Liver (tissue), 7 donors: ENCODE measurements at regions not wholly inside any gene's neighbourhood (a gene's known extent, or its start where the extent isn't known, plus 50 kb on each side); places are given as distances from the start of the nearest gene placed in this dataset.

ENCODE experiments used
- DNase-seq: peaks from one replicate; pipeline ENCODE4 v3.0.0-alpha.2; 2017; ENCODE audit warnings: low spot score
- H3K27ac ChIP-seq, 2 donors: one replicate each; pipeline ENCODE4 v1.7.0; 2013; ENCODE audit warnings: inconsistent platforms in 2 of 2, low read length in 2 of 2, control low read depth in 1 of 2, low read depth in 1 of 2, mild to moderate bottlenecking in 1 of 2
- H3K27me3 ChIP-seq, 4 donors: one replicate each; pipeline versions ENCODE4 v1.6.1 to v1.7.0; 2013; ENCODE audit warnings: low read length in 3 of 4, inconsistent platforms in 1 of 4, mild to moderate bottlenecking in 1 of 4, moderate library complexity in 1 of 4; ENCODE audit not compliant: control insufficient read depth in 4 of 4, insufficient read depth in 4 of 4
- H3K36me3 ChIP-seq, 4 donors: one replicate each; pipeline versions ENCODE4 v1.6.1 to v1.7.0; 2013; ENCODE audit warnings: low read length in 3 of 4, mild to moderate bottlenecking in 3 of 4, low read depth in 1 of 4, moderate library complexity in 1 of 4; ENCODE audit not compliant: control insufficient read depth in 4 of 4, insufficient read depth in 3 of 4
- H3K4me1 ChIP-seq, 4 donors: one replicate each; pipeline versions ENCODE4 v1.6.1 to v1.7.0; 2013; ENCODE audit warnings: low read length in 3 of 4, mild to moderate bottlenecking in 3 of 4, moderate library complexity in 1 of 4; ENCODE audit not compliant: control insufficient read depth in 4 of 4, insufficient read depth in 4 of 4
- H3K4me3 ChIP-seq, 3 donors: one replicate each; pipeline versions ENCODE4 v1.6.1 to v1.7.0; 2013; ENCODE audit warnings: low read length in 3 of 3, control low read depth in 1 of 3, low read depth in 1 of 3, mild to moderate bottlenecking in 1 of 3
- H3K9ac ChIP-seq, 2 donors: one replicate each; pipeline ENCODE4 v1.7.0; 2013; ENCODE audit warnings: low read length in 2 of 2, mild to moderate bottlenecking in 2 of 2, moderate library complexity in 2 of 2, control low read depth in 1 of 2, low read depth in 1 of 2
- H3K9me3 ChIP-seq, 4 donors: one replicate each; pipeline versions ENCODE4 v1.6.1 to v1.7.0; 2013; ENCODE audit warnings: low read length in 3 of 4; ENCODE audit not compliant: control insufficient read depth in 4 of 4
- ATF3 ChIP-seq: IDR thresholded peaks from 2 replicates; pipeline ENCODE4 v1.6.1; 2016; ENCODE audit warnings: antibody characterized with exemption
- EGR1 ChIP-seq, 2 donors: IDR thresholded peaks; 2 replicates each; pipeline ENCODE4 v1.6.1; 2016 to 2018; ENCODE audit warnings: antibody characterized with exemption in 2 of 2, low read depth in 2 of 2
- FOXA1 ChIP-seq: IDR thresholded peaks from 2 replicates; pipeline ENCODE4 v1.6.1; 2016; ENCODE audit warnings: antibody characterized with exemption
- GABPA ChIP-seq, 2 donors: IDR thresholded peaks in 1 of 2; conservative IDR thresholded peaks in 1 of 2; 2 replicates each; pipeline ENCODE4 v1.6.1; 2016; ENCODE audit warnings: antibody characterized with exemption in 2 of 2, mild to moderate bottlenecking in 1 of 2, moderate library complexity in 1 of 2
- HNF4G ChIP-seq: IDR thresholded peaks from 2 replicates; pipeline ENCODE4 v1.6.1; 2016; ENCODE audit warnings: antibody characterized with exemption
- MAX ChIP-seq: IDR thresholded peaks from 2 replicates; pipeline ENCODE4 v1.6.1; 2016; ENCODE audit warnings: antibody characterized with exemption
- NR2F2 ChIP-seq: IDR thresholded peaks from 2 replicates; pipeline ENCODE4 v1.6.1; 2016; ENCODE audit warnings: antibody characterized with exemption
- RAD21 ChIP-seq, 2 donors: IDR thresholded peaks; 2 replicates each; pipeline ENCODE4 v1.6.1; 2016; ENCODE audit warnings: antibody characterized with exemption in 2 of 2, mild to moderate bottlenecking in 2 of 2
- REST ChIP-seq: IDR thresholded peaks from 2 replicates; pipeline ENCODE4 v1.6.1; 2016; ENCODE audit warnings: antibody characterized with exemption, mild to moderate bottlenecking
- SP1 ChIP-seq: IDR thresholded peaks from 2 replicates; pipeline ENCODE4 v1.6.1; 2018; ENCODE audit warnings: antibody characterized with exemption, mild to moderate bottlenecking
- TAF1 ChIP-seq: conservative IDR thresholded peaks from 2 replicates; pipeline ENCODE4 v1.6.1; 2016; ENCODE audit warnings: antibody characterized with exemption, mild to moderate bottlenecking
- WGBS: extraction: QIAGEN DNeasy Blood & Tissue Kit; methylation state at CpG from one replicate; pipeline ENCODE4 v1.1.7; 2013; 5-methylcytosine and 5-hydroxymethylcytosine counted together
- donor health status: healthy.
- donor health status: healthy.
- donor health status: healthy.
- donor health status: healthy.

- TF ChIP-seq REST (no peak), NR2F2 (no peak), ATF3 (no peak), HNF4G (no peak), SP1 (no peak)
These were observed 63.0 kb upstream of the JAK2 start (continued) for GRCh38 chr9:4922101-4922500.

- peaks cover 3 to 25% (median 16%) of the 10 kb centered on the region in 4 donors for H3K4me1 ChIP-seq
These were observed 62.3 kb upstream of the JAK2 start for GRCh38 chr9:4922730-4923129.

More at GRCh38 chr9:4922730-4923129, 62.3 kb upstream of the JAK2 start:
- H3K9ac ChIP-seq: no peak overlapping the region
- peak overlapping the region; percentile 44 to 75 for H3K27ac ChIP-seq
- TF ChIP-seq RAD21 (IDR thresholded peaks at IDR 0.05) (no peak), MAX (no peak), TAF1 (no peak), NR2F2 (peak; percentile 8), HNF4G (peak; percentile 10), EGR1 (IDR thresholded peaks at IDR 0.05; ENCODE audit: low read depth in 2 of 2) (no peak), GABPA (IDR thresholded peaks at IDR 0.05 in 1 of 2, conservative IDR thresholded peaks at IDR 0.05 in 1 of 2) (no peak), FOXA1 (no peak), REST (no peak), SP1 (no peak)
- H3K36me3 ChIP-seq: no peaks in the 10 kb centered on the region
- no peaks in the 10 kb centered on the region for H3K27me3 ChIP-seq
- 32% methylated on average over 2 of the region's 2 CpGs for WGBS
- no peak for DNase-seq
- H3K9me3 ChIP-seq: no peaks in the 10 kb centered on the region
- peak overlapping the region in 1 of 3 donors; percentile 18 for H3K4me3 ChIP-seq
